ENCODE measurements at regions not wholly inside any gene's neighbourhood (a gene's known extent, or its start where the extent isn't known, plus 50 kb on each side); places are given as distances from the start of the nearest gene placed in this dataset.

DNA sequence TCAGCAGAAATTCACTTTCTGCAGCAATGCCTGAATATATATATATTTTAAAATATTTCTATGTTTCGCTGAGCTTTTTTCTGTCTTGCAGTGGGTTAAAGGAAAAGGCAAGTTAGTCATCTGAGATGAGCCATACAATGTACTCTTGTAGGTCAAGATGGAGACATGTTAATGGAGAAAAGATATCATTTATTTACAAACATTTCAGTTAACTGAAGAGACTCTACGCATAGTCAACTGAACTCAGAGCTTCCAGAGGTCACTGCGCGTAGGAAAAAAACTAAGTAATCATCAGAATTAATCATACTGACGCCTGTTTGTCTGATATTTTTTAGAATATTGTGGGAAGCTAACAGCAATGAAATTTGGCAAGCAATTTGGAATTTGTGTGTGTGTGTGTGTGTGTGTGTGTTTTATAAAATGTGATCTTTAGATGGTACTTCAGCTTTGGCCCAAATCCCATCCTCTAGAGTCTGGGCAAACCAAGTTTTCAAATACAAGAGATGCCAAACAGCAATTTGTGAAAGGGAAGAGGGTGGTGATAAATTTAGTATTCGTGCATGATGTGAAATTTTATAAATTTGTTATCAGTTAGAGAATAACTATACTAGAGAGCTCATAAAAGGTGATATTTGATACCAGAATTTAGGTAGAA lies 193.9 kb upstream of the AGR3 start:
- Histone ChIP-seq H3K79me1 (ENCODE audit: low read depth, low read length) (no peaks in the 10 kb centered on the region), H3K36me3 (ENCODE audit: control insufficient read depth in 2 of 4, insufficient read depth in 4 of 4, low read length in 3 of 4) (no peaks in the 10 kb centered on the region), H3K79me2 (ENCODE audit: control insufficient read depth in 1 of 2, insufficient read depth in 2 of 2, low read length in 2 of 2) (no peaks in the 10 kb centered on the region), H3K56ac (replicated peaks; ENCODE audit: insufficient read length, low read depth, low read length) (no peak overlapping the region), H4K20me1 (replicated peaks in 1 of 2; ENCODE audit: control insufficient read depth in 1 of 2, insufficient read depth in 2 of 2, low read length in 2 of 2) (no peaks in the 10 kb centered on the region), H4K5ac (ENCODE audit: insufficient read length, low read depth, low read length) (no peak overlapping the region), H2BK15ac (ENCODE audit: low read length) (no peak overlapping the region), H3K9me3 (ENCODE audit: insufficient read depth in 2 of 2, low read depth in 1 of 2, low read length in 1 of 2) (no peaks in the 10 kb centered on the region), H3K27me3 (replicated peaks in 1 of 4; ENCODE audit: control insufficient read depth in 3 of 4, extremely low read depth in 1 of 4, insufficient read depth in 3 of 4, low read length in 3 of 4) (no peaks in the 10 kb centered on the region), H3K14ac (ENCODE audit: insufficient read length) (no peak overlapping the region), H2BK20ac (ENCODE audit: low read length) (no peak overlapping the region), H3K4me1 (replicated peaks in 1 of 4; ENCODE audit: control insufficient read depth in 3 of 4, insufficient read depth in 4 of 4, low read length in 3 of 4) (no peaks in the 10 kb centered on the region), H2AFZ (ENCODE audit: low read length) (no peak overlapping the region), H3K23ac (ENCODE audit: insufficient read length) (no peak overlapping the region), H4K91ac (replicated peaks; ENCODE audit: insufficient read length, low read length) (no peak overlapping the region), H2BK120ac (replicated peaks; ENCODE audit: low read depth, low read length) (no peak overlapping the region), H2BK5ac (ENCODE audit: low read depth, low read length) (no peak overlapping the region), H3K4me2 (ENCODE audit: insufficient read depth in 1 of 2, low read depth in 2 of 2, low read length in 2 of 2) (no peak overlapping the region), H2AK5ac (ENCODE audit: low read depth, low read length) (no peak overlapping the region), H4K8ac (ENCODE audit: extremely low read depth, insufficient read depth, low read length) (no peak overlapping the region), H3K27ac (ENCODE audit: low read depth, low read length) (no peak overlapping the region), H3K9ac (replicated peaks in 1 of 4; ENCODE audit: extremely low read depth in 1 of 4, low read depth in 3 of 4, low read length in 3 of 4) (no peak overlapping the region), H3K18ac (ENCODE audit: extremely low read depth, low read length) (no peak overlapping the region), H2BK12ac (ENCODE audit: low read depth, low read length) (no peak overlapping the region), H3K23me2 (ENCODE audit: low read depth, low read length) (no peaks in the 10 kb centered on the region), H3K4ac (replicated peaks; ENCODE audit: insufficient read length, low read depth, low read length) (no peak overlapping the region), H3K4me3 (ENCODE audit: extremely low read depth in 1 of 4, insufficient read depth in 2 of 4, low read depth in 3 of 4, low read length in 4 of 4) (no peak overlapping the region)
- TF ChIP-seq, protein P1, sequence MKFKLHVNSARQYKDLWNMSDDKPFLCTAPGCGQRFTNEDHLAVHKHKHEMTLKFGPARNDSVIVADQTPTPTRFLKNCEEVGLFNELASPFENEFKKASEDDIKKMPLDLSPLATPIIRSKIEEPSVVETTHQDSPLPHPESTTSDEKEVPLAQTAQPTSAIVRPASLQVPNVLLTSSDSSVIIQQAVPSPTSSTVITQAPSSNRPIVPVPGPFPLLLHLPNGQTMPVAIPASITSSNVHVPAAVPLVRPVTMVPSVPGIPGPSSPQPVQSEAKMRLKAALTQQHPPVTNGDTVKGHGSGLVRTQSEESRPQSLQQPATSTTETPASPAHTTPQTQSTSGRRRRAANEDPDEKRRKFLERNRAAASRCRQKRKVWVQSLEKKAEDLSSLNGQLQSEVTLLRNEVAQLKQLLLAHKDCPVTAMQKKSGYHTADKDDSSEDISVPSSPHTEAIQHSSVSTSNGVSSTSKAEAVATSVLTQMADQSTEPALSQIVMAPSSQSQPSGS (IDR thresholded peaks at IDR 0.05; ENCODE audit: low read length) = no peak
- no peak for TF ChIP-seq JUN (IDR thresholded peaks at IDR 0.05; ENCODE audit: low read depth, low read length)
- TF ChIP-seq RAD21 (IDR thresholded peaks at IDR 0.05 in 1 of 2, conservative IDR thresholded peaks at IDR 0.05 in 1 of 2; ENCODE audit: low read depth in 2 of 2, low read length in 2 of 2) = no peak
- TF ChIP-seq HDAC6 (IDR thresholded peaks at IDR 0.05; ENCODE audit: low read depth, low read length) = no peak
- CTCF ChIA-PET (ENCODE audit: partially characterized antibody) = interaction anchor here (0.6 to 1.3 kb wide), 3 partner anchors 14 to 580 kb away, joined by 3 read pairs; no protein-coding TSS in a partner anchor
- FAIRE-seq (no peak), DNase-seq (ENCODE audit: low read depth in 1 of 2, low spot score in 2 of 2) (no peak)
- 94 to 100% methylated on average over 1 to 6 of the region's 6 CpGs for WGBS, 2 experiments (ENCODE audit: extremely low coverage in 1 of 2, insufficient coverage in 1 of 2, insufficient read length in 1 of 2, insufficient replicate concordance in 2 of 2, low coverage in 1 of 2, low lambda C conversion rate in 2 of 2, missing lambda C conversion rate in 1 of 2)
- POLR2A ChIA-PET (ENCODE audit: partially characterized antibody) = no interaction called here
